GM21367 (cell line): ENCODE measurements at regions not wholly inside any gene's neighbourhood (a gene's known extent, or its start where the extent isn't known, plus 50 kb on each side); places are given as distances from the start of the nearest gene placed in this dataset.

Experiments used
- ATAC-seq: cut with Tn5 transposase; IDR thresholded peaks from one replicate; pipeline ENCODE4 v1.9.1; 2021; ENCODE audit not compliant: unreplicated experiment

DNA sequence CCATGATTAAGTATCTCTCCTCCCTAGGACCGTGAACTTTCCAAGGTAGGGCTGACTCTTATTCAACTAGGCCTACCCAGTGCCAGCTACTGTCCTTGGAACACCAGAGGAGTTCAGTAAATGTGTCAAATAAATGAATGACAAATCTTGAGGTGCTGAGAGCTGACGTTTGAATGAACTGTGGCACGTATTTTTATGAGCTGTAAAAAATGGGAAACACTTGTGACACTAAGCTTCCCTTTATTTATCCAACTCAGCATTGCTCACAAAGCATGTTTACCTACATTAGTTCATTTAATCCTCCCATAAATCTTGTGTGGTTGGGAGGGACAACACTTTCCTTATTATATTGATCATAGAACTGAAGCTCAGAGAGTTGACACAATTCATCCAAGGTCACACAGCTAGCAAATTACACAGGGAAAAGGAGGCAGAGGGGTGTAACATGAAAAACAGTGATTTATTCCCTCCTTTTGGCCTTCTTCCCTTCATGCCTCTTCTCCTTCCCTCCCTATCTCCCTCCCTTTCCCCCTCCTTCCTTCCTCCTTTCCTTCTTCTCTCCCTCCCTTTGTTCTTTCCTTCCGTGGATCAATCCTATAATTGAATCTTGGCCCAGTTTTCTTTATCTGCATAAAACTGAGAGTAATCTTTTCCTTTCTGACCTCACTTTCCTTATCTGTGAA, 412.6 kb downstream of the DMRT2 start:
- no peak for ATAC-seq

DNA sequence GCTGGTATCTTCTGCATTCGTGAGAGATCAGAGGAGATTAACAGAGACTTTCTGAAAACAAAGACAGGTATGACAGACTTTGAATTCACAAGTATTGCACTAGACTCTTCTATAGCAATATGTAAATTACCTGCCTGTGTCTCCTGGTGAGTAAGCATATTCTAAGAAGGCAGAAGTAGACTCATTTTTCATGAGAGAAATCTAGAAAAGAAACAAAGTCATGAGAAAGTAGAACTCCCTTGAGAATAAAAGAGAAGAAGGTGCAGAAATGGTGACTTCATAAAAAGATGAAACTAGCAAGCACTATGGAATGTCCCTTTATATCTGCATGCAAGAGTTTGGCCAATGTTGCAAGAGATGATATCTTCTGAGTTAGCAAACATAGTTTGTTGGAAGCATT, 419.8 kb downstream of the DMRT2 start:
- ATAC-seq: peak; percentile 94

DNA sequence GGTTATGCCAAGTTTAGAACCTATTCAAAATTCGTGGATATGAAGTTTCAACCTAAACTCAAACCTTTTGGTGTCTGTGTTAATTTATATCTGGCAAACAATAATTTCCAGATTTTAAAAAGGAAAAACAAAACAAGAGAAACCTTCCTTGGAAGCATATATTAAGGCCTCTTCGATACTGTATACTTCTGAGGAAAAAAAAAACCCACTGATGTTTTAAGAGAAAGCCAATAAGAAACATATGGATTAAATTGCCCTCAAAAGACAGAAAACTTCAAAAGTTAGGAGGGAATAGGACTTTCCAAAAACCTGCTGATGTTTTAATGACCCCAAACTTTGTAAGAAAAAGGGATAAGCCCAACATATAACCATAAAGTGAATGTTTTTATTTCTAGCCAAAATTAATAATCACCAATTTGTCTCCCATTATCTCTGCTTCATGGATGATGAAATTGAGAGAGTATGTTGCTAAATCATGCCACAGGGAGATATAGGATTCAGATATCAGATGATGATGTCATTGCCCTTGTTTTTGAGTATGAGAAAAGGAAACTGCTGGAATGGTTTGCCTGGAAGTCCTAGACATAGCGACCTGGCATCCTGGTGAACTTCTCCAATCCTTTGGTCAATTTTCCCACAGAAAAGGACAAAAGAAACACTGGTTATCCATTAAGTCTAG, 423.9 kb downstream of the DMRT2 start:
- ATAC-seq: no peak

DNA sequence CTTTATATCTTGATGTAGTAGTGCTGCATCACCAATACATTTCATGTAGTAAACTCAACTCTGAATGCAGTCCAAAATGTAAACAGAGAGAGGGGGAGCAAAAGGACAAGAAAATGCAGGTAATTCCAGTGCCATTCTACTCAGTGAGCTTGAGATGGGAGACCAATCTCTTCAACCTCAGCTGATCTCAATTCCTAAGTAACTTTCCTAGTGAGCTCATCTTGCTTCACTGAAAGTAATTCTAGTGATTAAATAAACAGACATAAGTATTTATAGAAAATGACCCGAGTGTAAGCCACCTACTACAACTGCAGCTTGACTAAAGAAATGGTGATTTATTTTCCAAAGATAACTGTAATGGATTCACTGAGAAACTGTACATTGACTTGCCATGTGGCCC, 424.5 kb downstream of the DMRT2 start:
- no peak for ATAC-seq

DNA sequence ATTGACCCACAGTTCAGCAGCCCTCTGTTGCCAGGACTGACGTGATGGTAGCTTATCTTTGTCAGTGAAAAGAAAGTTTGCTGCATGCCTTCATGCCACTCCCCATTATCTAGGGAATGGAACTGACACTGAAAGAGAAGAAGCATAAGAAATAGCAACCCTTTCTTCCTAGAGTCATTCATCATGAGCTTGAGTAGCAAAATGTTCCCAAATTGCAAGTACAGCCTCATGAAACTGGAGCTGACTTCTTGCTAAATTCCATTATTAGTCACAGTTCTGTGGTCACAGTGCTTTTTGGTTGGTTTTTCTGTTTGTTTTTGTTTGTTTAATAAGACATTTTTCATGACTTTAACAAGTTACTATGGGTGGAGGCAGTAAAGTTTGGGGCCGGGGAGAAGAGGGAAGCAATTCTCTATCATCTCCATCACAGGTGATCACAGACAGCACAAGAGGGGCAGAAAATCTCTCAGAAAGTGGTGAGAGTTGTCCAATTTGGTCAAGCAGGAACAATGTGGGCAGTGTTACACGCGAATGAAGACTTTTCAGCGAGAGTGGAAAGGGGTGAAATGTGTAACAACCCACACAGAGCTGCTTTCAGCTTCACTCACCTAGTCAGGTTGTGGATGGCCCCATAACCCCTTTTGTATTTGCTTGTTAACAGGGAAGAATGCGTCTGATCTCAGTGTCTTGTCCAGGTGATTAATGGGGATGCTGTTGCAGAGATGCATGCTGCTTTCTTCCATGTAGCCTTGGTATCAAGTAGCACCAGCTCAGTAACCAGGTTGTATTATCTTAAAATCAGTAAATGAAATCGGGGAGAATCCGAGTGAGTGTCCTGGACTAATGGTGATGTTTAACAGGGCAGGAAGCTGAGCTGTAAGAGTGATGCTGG, 440.4 kb downstream of the DMRT2 start:
- no peak for ATAC-seq

DNA sequence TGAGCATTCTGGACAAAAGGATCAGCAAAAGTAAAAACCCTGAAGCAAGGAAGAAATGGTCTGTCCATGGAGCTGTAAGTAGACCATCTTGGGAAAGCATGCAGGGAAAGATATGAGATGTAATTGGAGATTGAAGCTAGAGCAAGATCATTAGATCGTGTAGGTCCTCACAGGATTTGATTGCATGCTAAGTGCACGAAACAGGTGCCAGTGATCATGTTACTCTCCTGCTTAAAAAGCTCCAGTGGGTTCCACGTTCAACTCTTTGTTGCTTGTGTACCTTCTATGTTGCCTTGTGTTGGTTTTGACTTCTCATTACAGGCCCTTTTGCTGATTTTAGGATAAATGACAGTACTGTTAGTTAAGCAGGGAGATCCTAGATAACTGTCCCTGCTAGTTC, 442.0 kb downstream of the DMRT2 start:
- ATAC-seq: no peak

DNA sequence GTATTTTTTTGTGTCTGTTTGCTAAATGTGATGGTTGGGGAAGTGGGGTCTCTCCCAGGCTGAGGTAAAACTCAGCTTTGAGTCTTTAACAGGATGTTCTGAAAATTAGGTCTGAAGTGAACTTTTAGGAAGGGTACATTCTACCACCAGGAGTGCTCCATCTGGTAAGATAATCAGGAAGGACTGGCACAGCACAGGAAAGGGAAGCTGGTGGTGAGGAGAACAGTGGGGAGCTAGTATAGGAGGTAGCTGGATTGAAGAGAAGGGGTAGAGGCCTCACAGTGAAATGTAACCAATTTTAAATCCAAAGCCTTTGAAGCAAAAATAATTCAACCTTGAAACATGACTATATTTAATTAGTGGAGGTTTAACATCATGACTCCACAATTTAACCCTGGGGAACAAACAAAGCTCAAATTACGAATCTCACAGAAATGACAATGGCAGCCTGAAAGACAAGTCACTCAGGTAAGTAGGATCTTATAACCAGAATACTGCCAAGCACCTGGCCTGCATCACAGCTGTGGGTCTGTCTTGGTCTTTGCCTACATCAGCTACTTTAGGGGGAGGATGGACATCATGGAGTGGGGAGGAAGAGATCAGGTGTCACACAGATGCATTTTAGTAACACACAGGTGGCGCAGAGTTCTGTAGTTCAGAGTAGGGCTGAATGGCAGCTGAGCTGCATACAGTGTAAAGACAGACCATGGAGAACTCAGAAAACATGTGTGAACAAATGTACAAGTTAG, 445.3 kb downstream of the DMRT2 start:
- no peak for ATAC-seq

DNA sequence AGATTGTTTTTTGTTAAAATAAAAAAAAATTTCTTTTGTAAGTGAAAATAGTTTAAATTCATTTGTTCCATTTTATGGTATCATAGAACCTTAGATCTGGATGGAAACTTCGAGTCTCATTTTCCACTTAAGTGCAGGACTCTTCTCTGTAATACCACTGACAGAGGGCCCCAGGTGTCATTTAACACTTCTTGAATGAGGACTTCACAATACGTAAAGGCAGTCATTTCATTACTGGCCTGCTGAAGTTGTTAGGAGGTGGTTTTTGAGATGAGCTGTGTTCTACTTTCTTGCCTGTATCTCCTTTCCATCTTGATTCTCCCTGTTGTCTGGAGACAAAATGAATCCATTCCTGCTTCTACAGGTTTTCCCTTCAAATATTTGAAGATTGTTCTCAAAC, 455.3 kb downstream of the DMRT2 start:
- ATAC-seq: no peak

DNA sequence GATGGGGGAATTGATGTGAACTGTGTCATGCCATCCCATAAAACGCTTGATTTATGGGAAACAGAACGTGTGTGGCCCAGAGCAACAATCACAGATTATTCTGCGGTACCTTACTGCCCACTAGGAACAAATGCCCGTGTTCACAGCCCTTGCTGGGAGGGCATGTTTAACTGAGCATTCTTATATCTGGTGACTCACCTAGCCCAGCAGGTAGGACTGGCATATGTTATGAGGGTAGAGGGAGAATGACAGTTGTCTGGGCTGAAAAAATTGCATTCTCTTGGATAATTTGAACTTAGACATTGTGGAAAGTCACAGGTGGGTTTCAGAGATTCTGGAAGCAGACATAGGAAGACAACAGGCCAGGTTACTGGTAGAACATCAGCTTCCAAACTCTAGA, 460.6 kb downstream of the DMRT2 start:
- no peak for ATAC-seq

DNA sequence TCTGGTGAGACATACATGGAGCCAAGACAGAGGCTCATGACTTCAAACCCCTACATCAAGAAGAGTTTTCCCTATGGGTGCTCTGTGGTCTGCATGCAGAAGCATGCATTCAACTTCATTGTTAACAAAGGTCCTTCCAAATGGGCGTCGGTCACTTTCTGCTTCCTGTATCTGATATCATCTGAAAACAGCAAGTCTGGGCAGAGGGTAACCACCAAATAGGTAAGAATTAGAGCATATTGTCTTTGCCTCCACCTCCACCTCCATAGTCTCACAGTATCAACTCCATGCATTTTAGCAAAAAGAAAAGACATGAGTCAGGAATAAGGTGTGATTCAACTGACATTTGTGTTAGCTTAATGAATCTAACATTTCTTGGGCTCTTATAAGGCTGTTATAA, 462.9 kb downstream of the DMRT2 start:
- ATAC-seq: no peak

DNA sequence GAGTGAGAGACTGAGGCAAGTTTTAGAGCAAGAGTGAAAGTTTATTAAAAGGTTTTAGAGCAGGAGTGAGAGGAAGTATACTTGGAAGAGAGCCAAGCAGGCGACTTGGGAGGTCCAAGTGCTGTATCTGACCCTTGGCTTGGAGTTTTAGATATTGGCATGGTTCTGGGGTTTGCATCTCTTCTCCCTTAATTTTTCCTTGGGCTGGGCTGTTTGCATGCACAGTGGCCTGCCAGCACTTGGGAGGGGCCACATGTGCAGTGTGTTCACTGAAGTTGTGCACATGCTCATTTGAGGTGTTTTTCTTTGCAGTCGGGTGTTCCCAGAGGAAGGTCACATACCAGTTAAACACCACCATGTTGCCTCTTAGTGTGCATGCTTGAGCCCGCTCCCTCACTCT, 464.1 kb downstream of the DMRT2 start:
- ATAC-seq: no peak

DNA sequence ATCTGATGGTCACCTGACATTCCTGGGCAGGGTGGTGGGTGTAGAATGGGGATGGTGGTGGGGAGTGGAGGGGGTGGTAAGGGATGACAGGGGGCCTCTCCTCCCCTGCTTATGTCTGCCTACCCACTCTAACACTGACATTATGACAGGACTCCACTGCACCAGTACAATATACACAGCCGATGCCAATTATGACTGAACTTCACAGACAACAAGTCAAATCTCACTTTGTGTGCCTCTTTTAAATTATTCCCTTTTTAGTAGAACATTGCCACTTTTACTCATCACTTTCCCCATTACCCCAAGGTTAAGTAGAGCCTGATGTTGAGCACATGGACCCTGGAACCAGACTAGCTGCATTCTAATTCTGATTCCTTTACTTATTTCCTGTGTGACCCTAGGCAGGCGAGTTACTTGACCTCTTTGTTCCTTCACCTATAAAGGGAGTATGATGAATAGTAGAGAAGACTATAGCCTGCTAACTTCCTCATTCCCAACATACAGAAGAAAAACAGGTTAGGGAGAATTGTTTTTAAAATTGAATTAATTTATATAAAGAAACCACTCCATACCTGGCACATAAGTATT, 464.7 kb downstream of the DMRT2 start:
- ATAC-seq: no peak

DNA sequence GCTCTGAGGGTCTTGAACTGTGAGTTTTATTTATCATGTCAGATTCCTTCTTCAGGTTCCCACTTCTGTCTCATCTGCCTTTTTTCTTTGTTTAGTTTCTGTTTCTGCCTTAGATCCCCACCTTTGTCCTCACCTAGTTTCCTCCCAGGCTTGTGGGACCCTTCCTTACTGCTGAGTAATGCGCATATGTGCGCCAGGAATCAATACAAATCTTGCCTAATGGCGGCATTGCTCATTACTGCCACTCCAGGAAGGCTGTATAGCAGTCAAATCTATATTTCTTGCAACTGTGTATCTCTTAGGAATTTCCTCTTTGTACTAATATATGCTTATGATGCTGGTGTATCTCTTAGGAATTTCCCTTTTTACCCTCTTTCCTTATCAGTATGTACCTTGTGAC, 465.4 kb downstream of the DMRT2 start:
- no peak for ATAC-seq

DNA sequence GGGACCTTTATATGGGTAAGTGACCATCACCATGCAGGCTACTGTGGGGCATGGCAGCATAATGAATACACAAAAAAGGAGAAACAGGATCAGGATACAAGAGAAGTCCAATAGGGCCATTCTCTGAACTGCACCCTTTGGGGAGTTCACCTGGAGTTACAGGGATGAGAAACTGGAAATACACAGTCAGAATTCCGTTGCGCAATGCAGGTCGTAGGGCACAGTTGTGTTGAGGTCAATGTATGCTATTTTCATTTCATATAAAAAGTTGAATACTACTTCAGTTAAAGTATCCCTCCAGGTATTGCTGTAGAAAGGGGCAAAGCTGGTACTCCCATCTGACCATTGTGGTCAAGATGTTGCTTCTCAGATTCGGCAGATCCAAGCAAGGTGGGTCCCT, 471.4 kb downstream of the DMRT2 start:
- no peak for ATAC-seq

DNA sequence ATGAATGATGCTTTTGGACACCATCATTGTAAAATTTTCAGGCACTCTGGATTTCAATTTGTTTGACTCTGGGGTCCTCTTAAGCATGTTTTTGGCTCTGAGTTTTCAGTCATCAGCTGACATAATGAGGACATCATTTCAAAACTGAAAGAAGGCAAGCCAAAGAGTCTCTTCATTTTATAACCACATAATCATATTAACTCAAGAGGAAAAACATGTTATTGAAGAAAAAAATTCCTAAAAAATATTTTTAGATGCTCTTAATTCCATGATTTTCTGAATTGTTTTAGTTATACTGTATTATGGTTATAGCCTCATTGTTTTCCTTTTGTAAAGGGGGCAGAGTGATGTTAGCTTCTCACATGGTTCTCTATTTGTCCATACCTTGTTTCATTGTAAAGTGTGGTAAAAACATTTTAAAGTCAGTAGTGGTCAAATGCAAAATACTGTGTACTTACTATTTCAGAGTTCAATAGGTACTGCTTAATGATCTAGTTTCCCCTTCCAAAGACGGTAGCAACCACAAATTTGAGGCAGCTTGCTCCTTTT, 472.1 kb downstream of the DMRT2 start:
- peak; percentile 74 for ATAC-seq

DNA sequence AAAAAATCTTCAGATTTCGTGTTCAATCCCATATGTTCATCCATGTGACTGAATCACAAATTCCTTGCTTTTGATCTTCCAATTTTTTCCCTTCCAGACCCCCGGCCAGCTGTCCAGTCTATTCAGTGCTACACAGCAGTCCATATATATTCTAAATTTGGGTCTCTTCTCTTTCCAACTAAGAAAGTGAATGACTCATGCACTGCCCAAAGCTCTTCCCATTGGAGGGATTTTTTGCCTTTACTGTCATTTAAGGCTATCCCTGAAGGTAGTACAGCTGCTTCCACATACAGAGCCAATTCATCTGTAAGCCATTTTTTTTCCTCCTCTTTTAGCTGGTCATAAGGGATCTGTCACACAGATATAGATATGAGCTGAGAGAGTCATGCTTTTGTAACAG, 478.3 kb downstream of the DMRT2 start:
- no peak for ATAC-seq

DNA sequence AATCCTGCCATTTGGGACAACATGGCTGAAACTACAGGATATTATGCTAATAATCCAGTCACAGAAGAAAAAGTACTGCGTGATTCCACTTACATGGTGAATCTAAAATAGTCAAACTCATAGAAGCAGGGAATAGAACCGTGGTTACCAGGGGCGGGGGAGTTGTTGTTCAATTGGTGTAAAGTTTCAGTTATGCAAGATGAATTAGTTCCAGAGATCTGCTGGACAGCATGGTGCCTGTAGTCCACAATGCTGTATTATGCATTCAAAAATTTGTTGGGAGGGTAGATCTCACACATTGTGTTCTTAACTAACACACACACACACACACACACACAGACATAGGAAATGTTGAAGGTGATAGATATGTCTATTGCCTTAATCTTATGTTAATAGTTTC, 480.5 kb downstream of the DMRT2 start:
- ATAC-seq: no peak

DNA sequence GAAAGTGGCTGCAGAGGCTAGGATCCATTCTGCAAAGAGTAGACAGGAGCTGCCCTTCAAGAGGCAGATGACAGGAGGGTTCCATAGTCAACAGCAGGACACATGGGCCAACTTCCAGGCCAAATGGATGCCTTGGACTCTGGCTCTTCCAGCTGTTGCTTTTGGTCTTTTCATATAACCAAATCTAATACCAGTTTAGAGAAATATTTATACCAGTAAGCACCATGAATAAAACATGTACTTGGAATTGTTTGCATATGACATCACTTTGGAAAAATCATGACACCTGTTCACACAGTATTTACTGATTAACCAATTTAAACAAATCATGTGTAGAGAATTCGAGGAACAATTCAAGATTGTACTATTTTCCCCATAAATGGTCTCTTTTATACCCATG, 481.3 kb downstream of the DMRT2 start:
- no peak for ATAC-seq

DNA sequence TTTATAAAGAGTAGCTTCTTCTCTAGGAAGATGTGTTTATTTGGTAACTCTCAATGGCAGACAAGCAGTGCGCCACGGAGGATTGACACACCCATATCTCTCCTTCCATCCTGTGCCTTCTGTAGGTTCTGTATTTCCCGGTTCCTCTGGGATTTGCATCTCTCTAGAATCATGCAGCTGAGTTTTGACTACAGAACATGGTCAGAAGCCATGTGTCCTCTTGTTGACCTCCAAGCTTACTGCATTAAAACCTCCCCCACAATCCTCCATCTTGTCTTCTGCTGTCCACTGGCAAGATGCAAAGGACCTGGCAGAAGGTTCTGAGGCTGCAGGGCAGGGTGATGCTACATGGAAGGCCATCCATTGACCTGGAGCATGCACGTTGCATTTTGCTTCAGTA, 482.0 kb downstream of the DMRT2 start:
- no peak for ATAC-seq

DNA sequence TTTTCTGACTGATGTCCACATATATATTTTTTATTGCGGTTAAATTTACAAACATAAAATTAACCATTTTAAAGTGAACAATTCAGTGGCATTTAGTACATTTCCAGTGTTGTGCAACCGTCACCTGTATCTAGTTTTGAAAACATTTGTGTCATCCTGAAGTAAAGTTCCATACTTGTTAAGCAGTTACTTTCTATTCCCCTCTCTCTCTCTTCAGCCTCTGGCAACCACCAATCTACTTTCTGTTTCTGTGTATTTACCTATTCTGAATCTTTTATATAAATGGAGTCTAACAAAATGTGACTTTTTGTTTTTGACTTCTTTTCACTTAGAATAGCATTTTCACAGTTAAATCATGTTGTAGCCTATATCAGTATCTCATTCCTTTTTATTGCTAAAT, 480.1 kb upstream of the SMARCA2 start:
- no peak for ATAC-seq

DNA sequence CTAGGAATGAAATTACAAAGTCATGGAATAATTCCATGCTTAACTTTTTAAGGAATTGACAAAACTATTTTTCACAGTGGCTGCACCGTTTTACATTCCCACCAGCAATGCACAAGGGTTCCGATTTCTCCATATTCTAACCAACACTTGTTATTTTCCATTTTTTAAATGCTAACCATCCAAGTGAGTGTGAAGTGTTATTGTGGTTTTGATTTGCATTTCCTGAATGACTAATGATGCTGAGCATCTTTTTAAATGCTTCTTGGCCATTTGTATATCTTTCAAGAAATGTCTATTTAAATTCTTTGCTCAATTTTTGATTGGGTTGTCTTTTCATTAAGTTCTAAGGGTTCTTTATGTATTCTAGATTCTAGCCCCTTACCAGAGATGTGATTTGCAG, 479.5 kb upstream of the SMARCA2 start:
- ATAC-seq: no peak
